Kidney glomerular epithelial cell (primary cell): ENCODE measurements at regions not wholly inside any gene's neighbourhood (a gene's known extent, or its start where the extent isn't known, plus 50 kb on each side); places are given as distances from the start of the nearest gene placed in this dataset.
"Not testable (repeated sequence)": the region's sequence is repeated elsewhere in the genome, so short reads cannot be mapped to it uniquely, and the experiment has no call there.

Experiments
- DNase-seq: peaks from one replicate; lab custom pipeline; 2025; lab: John Stamatoyannopoulos, UW

DNA sequence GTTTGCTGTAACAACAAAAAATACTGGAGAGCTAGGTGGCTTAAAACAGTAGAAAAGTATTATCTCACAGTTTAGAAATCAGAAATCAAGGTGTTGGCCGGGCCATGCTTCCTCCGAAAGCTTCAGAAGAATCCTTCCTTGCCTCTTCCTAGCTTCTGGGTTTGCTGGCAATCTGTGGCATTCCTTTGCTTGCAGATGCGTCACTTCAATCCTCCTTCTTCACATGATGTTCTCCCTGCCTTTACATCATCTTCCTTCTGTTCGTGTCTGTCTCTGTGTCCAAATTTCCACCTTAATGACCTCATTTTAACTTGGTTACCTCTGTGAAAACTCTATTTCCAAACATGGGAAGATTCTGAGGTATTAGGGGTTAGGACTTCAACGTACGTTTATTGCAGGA is 90.4 kb upstream of the CHD1 start:
- DNase-seq: no peak

GRCh38 chr5:99010294-99010693 is 81.5 kb upstream of the CHD1 start:
- DNase-seq: no peak

DNA sequence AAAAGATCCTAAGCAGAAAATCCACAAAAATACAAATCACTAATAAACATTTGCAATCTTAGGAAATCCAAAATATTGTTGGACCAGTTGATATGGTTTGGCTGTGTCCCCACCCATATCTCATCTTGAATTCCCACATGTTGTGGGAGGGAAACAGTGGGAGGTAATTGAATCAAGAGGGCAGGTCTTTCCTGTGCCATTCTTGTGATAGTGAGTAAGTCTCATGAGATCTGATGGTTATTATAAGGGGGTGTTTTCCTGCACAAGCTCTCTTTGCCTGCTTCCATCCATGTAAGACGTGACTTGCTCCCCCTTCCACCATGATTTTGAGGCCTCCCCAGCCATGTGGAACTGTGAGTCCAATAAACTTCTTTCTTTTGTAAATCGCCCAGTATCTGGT is 79.2 kb upstream of the CHD1 start:
- DNase-seq: not testable (repeated sequence)

DNA sequence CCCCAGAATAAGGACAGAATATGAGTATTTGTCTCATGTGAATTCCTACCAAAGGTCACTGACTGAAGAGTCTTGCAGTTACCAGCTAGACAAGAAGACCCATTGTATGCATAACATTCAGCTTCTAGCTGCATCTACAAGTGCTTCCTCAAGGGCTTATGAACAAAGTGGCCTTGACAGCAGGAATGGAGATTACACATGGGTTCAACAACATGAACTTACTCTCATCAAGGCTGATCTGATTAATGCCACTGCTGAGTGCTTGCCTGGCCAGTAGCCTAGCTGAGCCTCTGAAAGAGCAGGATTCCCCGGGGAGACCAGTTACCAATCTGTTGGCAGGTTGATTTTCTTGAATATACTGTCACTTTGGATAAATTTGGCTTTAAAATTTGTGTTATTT is 76.7 kb upstream of the CHD1 start:
- no peak for DNase-seq

GRCh38 chr5:99004960-99005359 is 76.2 kb upstream of the CHD1 start:
- no peak for DNase-seq

DNA sequence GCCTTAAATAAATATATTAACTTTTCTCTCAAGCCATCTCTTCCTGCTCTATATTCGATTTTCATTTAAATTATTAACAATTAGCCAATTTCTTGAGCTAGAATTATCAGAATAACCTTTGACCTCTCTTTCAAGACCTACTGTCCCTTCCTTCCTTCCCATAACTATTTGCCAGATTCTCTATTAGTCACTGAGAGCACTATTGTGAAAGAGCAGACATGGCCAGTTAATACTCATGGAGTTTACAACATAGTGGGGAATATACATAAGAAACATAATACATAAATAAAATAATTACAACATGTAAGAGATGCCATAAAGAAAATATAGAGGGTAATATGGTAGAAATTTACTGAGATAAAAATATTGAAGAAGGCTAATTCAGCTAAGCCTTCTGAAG is 72.1 kb upstream of the CHD1 start:
- no peak for DNase-seq

DNA sequence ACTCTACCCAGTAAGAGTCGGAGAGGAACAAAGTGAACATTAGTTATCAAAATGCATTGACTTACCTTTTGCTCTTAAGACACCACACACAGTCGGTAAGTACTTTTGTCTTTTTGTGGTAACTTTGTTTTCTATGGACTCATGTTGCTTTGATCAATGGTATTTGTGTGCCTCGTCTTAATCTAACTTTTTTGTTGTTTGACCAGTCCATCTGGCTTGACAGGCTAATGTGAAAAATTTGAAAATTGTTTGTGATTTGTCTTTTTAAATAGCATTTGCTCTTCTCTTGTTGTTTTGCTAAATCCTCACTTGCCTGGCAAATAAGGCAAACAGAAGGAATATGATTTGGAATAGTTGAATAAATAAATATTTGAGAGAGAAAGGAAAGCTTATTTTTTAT is 71.4 kb upstream of the CHD1 start:
- no peak for DNase-seq

GRCh38 chr5:98999631-99000030 is 70.8 kb upstream of the CHD1 start:
- DNase-seq: no peak

GRCh38 chr5:98997000-98997399 is 68.2 kb upstream of the CHD1 start:
- no peak for DNase-seq

- DNase-seq: no peak
Measured at GRCh38 chr5:98994611-98995010, 65.8 kb upstream of the CHD1 start.

- DNase-seq: no peak
Measured at GRCh38 chr5:98993512-98993911, 64.7 kb upstream of the CHD1 start.

DNA sequence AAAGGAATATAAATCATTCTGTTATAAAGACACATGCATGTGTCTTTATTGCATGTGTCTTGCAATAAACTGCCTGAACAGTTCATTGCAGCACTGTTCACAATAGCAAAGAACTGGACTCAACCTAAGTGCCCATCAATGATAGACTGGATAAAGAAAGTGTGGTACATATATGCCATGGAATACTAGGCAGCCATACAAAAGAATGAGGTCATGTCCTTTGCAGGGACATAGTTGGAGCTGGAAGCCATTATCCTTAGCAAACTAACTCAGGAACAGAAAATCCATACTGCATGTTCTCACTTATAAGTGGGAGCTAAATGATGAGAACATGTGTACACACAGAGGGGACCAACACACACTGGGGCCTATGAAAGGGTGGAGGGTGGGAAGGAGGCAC is 63.7 kb upstream of the CHD1 start:
- no peak for DNase-seq

GRCh38 chr5:98989727-98990126 is 60.9 kb upstream of the CHD1 start:
- no peak for DNase-seq

DNA sequence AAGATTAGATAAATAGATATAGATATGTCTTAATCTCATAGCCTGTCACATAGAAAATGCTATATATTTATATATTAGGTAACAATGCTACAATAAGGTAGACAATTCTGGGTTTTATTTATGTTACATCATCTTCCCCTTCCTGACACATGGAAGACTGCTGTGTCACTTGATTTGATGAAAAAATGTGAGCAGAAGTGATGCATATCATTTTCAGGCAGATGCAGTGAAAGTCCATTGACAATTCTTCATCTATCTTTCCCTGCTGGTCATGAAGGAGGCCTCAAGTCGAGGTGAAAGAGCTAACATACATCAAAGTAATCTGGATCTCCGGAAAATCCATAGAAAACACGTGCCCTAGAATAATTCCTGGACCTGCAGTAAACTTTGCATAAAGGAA is 57.8 kb upstream of the CHD1 start:
- DNase-seq: no peak

- DNase-seq: no peak
Measured at GRCh38 chr5:98982880-98983279, 54.1 kb upstream of the CHD1 start.
